Hindlimb muscle (tissue), 1 donor: ENCODE measurements at regions not wholly inside any gene's neighbourhood (a gene's known extent, or its start where the extent isn't known, plus 50 kb on each side); places are given as distances from the start of the nearest gene placed in this dataset.

Experiments used
- DNase-seq: peaks from one replicate; pipeline ENCODE4 v3.0.0-alpha.2; 2013

- no peak for DNase-seq
These were observed 1658.4 kb upstream of the RAG2 start for GRCh38 chr11:38256436-38256835.

- peak; percentile 6 for DNase-seq
These were observed 1656.9 kb upstream of the RAG2 start for GRCh38 chr11:38254913-38255312.

GRCh38 chr11:38252620-38253019, 1654.6 kb upstream of the RAG2 start:
- no peak for DNase-seq

GRCh38 chr11:38246451-38246850, 1648.4 kb upstream of the RAG2 start:
- no peak for DNase-seq

- no peak for DNase-seq
These were observed 1628.6 kb upstream of the RAG2 start for GRCh38 chr11:38226684-38227083.

- no peak for DNase-seq
These were observed 1623.3 kb upstream of the RAG2 start for GRCh38 chr11:38221295-38221694.

GRCh38 chr11:38219636-38220035, 1621.6 kb upstream of the RAG2 start:
- DNase-seq, result no peak

- no peak for DNase-seq
These were observed 1610.9 kb upstream of the RAG2 start for GRCh38 chr11:38208951-38209350.

- no peak for DNase-seq
These were observed 1608.6 kb upstream of the RAG2 start for GRCh38 chr11:38206663-38207062.

- no peak for DNase-seq
These were observed 1593.1 kb upstream of the RAG2 start for GRCh38 chr11:38191101-38191500.

GRCh38 chr11:38182126-38182866, 1584.3 kb upstream of the RAG2 start:
- no peak for DNase-seq

GRCh38 chr11:38176686-38177322, 1578.8 kb upstream of the RAG2 start:
- no peak for DNase-seq

GRCh38 chr11:38173676-38174075, 1575.6 kb upstream of the RAG2 start:
- no peak for DNase-seq

- DNase-seq, result no peak
These were observed 1571.2 kb upstream of the RAG2 start for GRCh38 chr11:38169286-38169685.

- no peak for DNase-seq
These were observed 1565.5 kb upstream of the RAG2 start for GRCh38 chr11:38163526-38163925.

GRCh38 chr11:38160433-38160832, 1562.4 kb upstream of the RAG2 start:
- DNase-seq, result no peak

- no peak for DNase-seq
These were observed 1561.0 kb upstream of the RAG2 start for GRCh38 chr11:38159038-38159437.

- DNase-seq, result no peak
These were observed 1558.6 kb upstream of the RAG2 start for GRCh38 chr11:38156495-38157146.

- no peak for DNase-seq
These were observed 1557.8 kb upstream of the RAG2 start for GRCh38 chr11:38155856-38156255.

- no peak for DNase-seq
These were observed 1555.9 kb upstream of the RAG2 start for GRCh38 chr11:38153985-38154384.

GRCh38 chr11:38143852-38144251, 1545.8 kb upstream of the RAG2 start:
- no peak for DNase-seq

GRCh38 chr11:38138972-38139371, 1540.9 kb upstream of the RAG2 start:
- DNase-seq, result no peak

GRCh38 chr11:38136887-38137286, 1538.9 kb upstream of the RAG2 start:
- DNase-seq, result no peak

GRCh38 chr11:38131535-38131934, 1533.5 kb upstream of the RAG2 start:
- no peak for DNase-seq
